Medulla oblongata (tissue), 1 donor: ENCODE measurements at regions not wholly inside any gene's neighbourhood (a gene's known extent, or its start where the extent isn't known, plus 50 kb on each side); places are given as distances from the start of the nearest gene placed in this dataset.

ENCODE experiments used
- DNase-seq: peaks from one replicate; pipeline ENCODE4 v3.0.0-alpha.2; 2015; ENCODE audit errors: extremely low spot score

DNA sequence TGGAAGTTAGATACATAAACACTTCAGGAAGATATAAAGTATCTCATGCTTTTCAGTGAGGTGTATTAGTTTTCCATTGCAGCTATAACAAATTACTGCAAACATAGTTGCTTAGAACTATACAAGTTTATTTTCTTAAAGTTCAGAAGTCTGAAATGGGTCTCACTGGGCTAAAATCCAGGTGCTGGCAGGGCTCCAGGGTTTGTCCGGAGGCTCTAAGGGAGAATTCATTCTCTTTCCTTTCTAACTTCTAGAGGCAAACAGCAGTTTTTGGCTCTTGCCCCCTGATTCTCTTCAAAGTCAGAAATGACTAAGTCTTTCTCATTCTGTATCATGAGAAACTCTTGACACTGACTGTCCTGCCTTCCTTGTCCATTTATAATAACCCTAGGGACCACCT lies 138.8 kb downstream of the AASDHPPT start:
- no peak for DNase-seq

DNA sequence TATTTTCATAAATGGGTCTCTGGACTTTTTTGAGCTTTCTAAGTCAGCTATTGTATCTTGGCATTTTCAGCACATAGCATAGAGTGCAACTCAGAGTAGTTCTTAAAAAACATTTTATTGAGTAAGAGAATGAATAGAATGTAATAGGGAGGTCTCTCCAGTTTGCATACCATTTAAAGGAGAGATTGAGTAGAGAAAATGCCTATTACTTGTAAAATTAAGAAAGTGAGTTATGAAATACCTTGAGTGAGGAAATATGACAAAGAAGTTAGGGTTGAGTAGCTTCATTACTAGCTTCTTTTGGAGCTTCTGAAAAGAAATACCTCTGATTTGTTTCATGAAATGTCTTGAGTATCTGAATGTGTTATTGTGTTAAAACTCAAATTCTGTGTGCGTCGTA lies 140.0 kb downstream of the AASDHPPT start:
- DNase-seq = no peak

DNA sequence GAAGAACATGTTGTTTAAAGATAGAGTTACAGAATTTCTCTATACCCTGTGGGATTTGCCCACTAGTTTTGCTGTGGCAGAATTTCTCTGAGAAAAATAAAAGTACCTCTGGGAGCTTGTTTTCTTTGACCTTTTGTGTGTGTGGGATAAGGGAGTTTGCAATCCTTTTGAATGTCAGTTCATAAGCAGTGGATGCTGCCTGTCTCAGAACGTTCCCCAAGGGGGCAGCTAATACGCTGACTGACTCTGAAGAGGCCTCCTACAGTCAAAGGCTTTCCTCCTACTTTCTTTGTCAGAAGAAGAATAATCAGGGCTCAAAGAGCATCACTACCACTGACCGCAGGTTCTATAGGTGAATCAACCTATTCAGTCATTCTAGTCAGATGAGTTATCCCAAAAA lies 140.6 kb downstream of the AASDHPPT start:
- no peak for DNase-seq

DNA sequence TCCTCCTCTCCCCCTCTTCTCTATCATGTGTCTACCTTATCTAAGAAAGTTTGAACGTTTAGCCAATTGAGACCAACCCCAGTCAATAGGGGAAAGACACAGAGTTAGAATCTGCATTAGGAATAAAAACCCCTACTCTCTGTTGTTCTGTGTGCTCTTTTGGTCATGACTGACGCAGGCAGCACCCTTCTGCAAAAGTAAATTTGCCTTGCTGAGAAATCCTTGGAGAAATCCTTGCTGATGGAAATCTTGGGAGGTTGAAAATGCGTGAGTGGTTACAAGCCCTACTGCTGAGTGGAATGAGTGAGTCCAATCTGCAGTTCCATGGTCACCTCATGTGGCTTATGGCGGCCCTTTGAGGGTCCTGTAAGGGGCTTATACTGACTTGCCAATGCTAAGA lies 145.2 kb downstream of the AASDHPPT start:
- no peak for DNase-seq

DNA sequence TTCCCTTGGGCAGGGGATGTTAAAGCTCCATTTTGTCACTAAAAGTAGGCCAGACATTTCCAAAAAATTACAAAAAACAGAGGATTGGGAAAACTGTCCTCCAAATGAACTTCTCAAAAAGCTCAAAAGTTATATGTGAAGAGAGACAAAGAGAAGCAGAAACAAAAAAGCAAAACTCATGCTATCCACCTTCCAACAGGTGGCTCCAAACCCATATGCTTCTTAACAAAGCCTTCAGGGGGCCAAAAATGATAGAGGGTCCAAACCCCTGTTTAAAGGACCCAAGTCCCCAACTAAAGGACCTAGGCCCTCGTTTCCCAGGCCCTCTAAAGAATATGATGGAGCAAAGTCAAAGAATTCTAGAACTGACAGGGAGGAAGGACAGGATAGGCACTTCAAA lies 146.7 kb downstream of the AASDHPPT start:
- DNase-seq = no peak

DNA sequence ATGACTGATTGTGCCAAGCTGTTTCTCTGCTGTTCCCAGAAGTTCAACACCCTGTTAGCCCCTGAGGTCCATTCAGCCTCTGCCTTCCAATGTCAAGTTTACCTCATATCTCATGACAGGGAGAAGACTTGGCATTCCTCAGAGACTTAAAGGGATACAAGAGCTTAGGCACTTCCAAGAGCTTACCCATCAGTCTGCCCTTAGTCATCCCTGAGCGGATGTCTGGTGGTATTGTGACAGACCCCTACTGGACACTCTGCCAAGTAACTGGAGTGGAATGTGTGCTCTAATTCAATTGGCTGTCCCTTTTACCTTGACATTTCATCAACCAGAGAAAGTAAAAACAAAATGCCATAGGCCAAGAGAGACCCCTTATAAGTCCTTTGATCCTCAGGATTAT lies 151.5 kb downstream of the AASDHPPT start:
- no peak for DNase-seq

DNA sequence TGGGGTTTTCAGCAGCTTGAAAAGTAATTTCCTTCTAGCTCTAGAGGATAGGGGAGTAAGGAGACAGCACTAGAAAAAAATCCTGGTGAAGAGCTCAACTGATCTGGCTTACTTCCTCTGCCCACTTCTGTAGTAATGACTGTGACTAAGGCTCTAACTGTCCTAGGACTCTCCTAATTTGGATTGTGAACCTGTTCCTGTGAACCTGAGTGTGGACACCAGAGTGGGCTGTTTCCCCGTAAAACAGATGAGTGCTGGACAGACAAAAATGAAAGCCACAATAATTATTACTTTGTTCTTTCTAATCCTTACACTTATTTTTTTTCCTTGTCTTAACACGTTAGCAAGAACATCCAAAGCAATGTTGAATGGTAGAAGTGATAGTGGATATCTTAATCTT lies 154.1 kb downstream of the AASDHPPT start:
- no peak for DNase-seq

DNA sequence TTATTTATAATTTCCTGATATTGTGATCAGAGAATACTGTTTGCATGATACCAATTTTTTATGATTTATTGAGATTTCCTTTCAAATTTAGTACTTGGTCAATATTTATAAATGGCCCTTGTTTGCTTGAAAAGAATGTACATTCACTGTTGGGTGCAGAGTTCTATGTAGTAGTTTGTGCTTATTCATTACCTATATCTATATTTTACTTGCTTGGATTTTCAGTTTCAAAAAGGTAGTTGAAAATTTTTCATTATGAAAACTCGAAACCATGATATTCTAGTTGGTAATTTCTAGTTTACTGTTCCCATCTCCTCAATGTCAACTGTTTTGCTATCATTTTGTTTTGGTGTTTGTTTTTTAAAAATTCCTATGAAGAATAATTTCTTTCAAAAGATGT lies 155.7 kb downstream of the AASDHPPT start:
- DNase-seq = no peak

DNA sequence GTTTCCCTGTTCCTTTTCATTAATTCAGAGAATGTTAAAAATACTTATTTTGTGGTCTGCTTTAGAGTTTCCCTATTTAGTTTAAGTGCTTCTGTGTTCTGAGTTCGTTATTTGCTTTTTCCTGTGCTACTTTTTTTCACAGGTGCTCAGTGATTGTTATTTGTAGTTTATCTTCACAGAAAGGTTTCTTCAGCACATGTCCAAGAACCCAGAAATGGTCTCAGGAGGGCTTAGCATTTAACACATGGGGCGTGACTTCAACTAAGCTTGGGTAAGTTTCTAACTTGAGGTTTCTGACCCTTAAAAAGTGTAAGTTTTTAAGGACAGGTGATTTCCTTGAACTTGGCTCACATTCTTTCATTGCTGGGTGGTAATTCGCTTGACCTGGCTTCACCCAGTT lies 157.3 kb downstream of the AASDHPPT start:
- no peak for DNase-seq

DNA sequence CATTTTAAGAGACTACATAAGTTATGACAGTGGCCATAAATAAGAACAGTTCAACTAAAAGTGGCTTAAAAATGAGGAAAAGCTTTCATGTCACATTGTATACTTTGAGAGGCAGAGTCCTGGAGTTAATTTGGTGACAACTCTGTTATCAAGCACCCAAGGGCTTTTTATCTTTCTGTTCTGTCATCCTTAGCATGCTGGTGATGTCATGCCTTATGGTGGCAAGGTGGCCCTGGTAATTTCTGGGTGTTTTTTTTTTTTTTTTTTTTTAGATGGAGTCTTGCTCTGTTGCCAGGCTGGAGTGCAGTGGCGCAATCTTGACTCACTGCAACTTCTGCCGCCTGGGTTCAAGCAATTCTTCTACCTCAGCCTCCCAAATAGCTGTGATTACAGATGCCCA lies 158.8 kb downstream of the AASDHPPT start:
- no peak for DNase-seq

DNA sequence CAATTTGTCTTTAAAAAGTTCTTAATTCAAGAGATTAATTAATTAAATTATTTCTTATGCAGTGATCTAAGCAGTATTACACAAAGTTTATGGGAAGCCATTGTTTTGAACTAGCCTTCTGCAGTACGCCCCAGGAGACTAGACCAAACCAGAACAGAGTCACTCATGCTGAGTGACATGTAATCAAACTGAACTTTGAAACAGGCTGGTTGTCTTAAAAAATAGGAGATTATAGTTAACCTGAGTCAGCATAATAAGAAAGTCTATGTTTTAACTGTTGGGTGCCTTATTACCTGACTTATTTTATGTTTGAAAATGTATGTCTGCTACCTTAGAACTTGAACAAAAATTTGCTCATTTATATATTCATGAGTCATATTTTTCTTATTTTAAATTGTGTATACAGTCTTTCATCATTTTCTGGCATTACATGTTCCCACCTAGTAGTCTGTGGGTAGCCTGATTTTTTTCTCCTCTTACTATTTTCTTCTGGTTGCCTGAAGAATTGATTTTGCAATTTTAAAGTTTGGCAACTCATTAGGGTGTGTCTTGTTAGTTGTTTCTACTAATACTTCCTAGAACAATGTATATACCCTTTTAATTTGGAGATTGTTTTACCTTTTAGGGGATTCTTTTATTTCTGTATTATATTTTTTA lies 161.4 kb downstream of the AASDHPPT start:
- DNase-seq = no peak

DNA sequence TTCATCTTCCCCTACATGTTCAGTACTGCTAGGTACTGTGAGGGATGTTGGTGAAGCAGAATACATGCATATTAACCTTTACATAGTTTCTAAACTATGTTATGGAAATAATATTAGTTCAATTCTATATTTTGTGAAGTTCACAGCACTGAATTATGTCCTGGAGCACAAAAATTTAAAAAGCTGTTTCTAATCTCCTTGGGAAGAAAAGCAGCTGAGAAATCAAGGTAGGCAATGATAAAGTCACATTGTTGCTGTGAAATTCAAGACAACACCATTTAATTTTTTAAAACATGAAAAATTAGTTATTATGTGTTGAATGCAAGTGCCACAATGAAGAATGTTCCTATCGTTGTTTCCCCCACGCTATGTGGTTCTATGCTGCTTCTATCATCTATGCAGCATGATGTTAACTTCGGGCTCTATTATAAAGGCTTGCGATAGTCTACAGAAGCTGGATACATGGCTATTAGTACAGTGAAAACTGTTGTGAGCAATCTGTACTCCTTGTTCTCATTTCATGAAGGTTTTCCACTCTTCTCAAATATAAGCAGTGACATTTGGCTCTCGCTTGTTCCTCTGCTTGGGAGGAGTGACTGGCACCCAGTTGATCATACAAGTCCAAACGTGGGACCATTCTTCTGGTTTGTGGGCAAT lies 164.3 kb downstream of the AASDHPPT start:
- DNase-seq = no peak

DNA sequence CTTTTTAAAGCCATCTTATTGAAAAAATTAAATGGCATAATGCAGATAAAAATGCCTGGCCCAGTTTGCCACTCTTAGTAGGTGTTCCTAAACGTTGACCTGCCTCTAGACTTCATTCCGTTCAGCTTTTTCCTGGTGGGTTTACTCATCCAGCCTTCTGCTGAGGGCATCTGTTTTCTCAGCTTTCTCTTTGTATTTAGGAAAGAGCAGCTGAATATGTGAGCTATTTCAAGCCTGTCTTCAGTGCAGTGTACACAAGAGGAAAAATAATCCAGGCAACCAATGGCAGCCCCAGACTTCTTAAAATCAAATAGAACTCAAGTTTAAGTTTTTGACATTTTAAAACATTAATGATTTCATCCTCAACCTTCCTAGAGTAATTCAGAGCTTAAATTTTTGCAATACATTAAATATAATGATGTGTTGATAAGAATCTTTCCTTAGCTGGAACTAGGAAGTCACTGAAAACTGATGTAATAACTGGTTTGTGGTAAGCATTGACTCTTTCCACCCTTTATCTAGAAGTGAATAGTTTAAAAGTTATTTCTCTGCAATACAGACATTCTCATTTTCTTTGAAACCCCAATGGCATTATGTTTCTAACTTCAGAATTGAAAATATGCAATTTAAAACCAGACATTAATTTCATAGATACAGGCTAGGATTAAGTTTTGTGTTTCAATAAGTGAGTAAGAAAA lies 165.4 kb downstream of the AASDHPPT start:
- DNase-seq = no peak

DNA sequence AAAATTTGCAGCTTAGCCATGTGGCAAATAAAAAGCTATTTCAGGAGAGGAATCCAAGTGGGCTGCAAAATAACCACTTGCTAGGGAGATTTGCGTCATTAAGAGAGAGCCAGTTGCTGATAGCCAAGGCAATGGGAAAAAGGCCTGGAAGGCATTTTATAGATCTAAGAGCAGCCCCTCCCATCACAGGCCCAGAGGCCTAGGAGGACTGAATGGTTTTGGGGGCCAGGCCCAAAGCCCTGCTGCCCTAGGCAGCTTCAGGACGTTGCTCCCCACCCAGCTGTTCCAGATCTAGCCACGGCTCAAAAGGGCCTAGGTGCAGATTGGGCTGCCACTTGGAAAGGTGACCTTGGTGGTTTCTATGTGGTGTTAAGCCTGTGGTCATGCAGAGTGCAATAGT lies 169.0 kb downstream of the AASDHPPT start:
- no peak for DNase-seq

DNA sequence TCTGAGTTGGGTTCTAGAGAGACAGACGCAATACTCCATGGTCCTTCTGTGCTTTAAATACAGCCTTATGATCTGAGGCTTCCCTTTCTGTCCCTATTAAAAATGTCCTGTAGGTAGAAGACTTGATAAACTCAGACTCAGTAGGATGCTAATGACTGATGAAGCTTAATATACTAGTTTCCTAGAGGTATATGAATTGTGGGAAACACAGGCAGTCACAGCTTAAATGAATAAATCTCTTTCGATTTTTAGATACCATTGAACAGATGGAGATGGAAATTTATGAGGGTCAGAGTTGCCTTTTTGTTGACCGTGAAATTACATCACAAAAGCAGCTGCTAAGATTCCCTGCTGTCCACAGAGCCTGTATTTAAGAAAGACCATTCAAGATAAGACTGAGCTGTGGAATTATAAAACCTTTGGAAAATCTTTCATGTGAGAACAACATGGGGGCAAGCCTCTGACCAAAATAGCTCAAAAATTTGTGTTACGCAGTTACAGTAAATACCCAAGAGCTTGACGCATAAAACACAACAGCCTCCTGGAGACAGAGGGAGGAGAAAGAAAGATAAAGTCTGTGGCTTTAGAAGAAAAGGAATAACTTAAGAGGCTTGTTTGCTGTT lies 172.3 kb downstream of the AASDHPPT start:
- DNase-seq = no peak

DNA sequence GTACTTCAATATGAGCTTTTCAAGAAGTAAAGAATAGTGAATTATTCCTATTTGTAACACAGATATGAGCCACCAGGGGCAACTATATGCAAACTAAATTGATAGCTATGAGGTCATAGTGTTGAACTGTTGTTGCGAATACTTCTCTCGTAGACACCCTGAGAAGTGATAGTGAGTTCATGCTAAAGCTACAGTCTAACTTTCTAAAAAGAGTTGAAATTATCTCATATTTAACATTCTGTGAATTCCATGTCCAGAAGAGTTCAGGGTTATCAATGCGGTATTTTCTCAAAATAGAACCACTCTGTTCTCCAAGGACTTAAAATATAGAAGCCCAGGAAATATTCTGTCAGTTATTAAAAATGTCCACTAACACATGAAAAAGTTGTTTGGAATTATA lies 185.4 kb downstream of the AASDHPPT start:
- no peak for DNase-seq

DNA sequence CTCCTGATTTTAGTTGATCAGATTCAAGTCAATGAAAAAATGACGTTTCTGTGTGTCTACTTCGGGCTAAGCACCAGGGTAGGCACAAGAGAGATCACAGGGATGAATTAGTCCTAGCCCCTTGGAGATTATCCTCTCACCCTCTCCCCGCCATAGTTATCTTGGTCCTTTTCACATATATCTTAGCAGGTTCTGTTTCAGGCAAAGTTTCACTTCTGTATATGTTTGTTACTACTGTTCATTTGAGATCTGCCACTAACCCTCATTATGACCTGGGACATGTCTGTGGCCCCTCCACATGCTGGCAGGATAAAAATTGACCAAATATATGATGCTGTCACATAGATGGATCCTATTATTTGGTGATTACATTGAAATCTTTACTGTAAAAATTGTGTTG lies 186.1 kb downstream of the AASDHPPT start:
- no peak for DNase-seq

DNA sequence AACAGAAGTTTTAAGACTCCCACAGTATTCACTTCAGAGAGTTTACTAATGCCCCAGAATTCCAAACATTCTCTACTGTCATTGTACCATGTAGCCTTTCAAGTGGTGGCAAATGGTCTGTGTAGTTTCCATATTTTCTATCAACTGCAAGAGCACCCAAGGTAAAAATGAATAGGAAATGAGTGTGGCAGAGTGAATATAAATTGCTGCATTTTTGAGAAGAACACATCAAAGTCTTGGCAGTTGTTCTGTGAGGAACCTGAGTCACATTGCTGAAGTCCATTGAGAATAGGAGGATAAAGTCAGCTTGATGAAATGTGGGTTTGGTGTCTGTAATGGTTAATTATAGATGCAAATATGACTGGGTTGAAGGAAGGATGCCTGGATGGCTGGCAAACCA lies 193.6 kb downstream of the AASDHPPT start:
- DNase-seq = no peak

DNA sequence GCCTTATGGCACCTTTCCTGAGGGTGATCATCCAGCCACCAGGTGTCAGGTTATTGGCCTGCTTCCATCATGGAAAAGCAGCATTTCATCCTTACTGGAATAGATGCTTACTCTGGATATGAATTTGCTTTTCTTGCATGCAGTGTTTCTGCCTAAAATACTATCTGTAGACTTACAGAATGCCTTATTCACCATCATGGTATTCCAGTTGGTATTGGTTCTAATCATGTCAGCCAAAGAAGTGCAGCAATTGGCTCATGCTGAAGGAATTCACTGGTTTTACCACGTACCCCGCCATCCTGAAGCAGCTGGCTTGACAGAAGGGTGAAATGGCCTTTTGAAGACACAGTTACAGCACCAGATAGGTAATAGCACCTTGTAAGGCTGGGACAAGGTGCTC lies 194.2 kb downstream of the AASDHPPT start:
- no peak for DNase-seq

DNA sequence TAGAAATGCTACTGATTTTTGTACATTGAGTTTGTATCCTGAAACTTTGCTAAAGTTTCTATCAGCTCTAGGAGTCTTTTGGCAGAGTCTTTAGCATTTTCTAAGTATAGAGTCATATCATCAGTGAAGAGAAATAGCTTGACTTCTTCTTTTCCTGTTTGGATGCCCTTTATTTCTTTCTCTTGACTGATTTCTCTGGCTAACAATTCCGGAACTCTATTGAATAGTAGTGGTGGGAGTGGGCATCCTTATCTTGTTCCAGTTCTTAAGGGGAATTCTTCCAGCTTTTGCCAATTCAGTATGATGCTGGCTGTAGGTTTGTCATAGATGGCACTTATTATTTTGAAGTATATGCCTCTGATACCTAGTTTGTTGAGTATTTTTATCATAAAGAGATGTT lies 197.7 kb downstream of the AASDHPPT start:
- no peak for DNase-seq

DNA sequence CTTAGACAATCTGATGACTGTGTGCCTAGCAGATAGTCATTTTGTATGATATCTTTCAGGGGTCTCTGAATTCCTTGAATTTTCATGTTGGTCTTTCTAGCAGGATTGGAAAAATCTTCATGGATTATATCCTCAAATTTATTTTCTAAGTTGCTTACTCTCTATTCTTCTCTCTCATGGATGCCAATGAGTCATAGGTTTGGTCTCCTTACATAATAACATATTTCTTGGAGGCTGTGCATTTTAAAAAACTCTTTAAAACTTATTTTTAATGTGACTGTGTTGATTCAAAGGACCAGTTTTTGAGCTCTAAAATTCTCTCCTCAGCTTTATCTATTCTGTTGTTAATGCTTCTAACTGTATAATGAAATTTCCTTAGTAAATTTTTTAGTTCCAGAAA lies 198.7 kb downstream of the AASDHPPT start:
- DNase-seq = no peak

DNA sequence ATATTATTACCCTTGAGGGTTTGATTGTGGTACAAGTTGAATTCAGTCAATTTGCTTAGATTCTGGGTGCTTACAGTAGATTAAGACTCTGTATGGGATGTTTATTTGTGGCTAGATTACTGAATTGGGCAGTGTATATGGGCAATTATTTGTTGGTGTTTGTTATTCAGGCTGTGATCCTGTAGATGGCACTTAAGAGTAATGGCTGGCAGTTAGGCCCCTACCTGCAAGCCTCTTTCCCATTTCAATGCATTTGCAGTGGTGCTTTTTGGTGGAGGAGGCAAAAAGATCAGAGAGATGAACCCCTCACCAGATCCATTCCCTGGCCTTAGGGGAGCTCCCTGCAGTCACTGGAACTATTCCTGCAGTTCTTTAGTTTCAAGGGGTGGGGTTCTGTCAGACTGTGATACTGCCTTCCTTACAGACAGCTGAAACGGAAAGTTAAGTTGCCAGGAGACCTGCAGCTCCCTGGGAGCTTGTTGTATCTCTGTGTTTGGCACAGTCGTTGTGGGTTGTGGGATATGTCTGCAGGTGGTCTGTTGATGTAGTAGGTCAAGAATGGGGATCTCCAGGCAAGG lies 199.5 kb downstream of the AASDHPPT start:
- DNase-seq = no peak

DNA sequence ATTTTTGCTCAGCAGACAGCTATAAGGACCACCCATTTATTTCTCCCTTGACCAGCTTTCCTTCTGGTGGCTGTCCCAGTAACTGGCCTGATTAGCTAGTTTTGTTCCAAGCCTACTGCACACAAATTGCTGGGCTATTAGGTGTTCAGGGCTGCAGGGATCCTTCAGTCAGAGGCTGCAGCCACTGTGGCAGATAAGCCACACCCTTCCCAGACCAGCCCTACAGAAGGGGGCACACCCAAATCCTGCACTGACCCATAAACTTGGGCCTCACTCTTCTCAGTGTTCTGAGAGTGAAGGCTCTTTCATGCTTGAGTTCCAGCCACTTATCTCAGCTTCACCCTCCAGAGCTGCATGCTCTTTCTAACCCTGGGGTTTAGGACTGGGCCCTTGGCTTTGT lies 200.0 kb downstream of the AASDHPPT start:
- no peak for DNase-seq
